Brain pericyte (primary cell): ENCODE measurements at regions not wholly inside any gene's neighbourhood (a gene's known extent, or its start where the extent isn't known, plus 50 kb on each side); places are given as distances from the start of the nearest gene placed in this dataset.
"Not testable (repeated sequence)": the region's sequence is repeated elsewhere in the genome, so short reads cannot be mapped to it uniquely, and the experiment has no call there.

Source experiments
- DNase-seq: peaks from one replicate; pipeline ENCODE4 v3.0.0-alpha.2; 2012; ENCODE audit warnings: low read depth, low spot score

- no peak for DNase-seq
These were observed 350.9 kb upstream of the PKN2 start for GRCh38 chr1:88333086-88333695.

DNA sequence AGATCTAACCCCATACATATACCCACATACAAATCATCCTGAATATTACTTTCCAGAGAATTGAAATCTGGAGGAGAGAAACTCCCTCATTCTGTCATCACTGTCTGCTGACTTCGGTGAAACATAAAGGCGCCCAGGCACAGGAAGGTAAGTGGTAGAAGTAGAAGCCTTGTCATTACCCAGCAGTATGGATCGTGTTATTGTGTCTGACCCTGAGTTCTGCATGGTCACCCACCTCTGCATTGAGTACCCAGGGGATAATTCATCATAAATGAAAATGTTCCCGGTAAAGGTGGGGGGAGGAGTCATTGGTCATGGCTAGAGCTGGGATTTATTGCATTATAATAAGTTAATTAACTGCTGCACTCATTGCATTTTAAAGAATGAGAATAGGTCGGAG, 342.6 kb upstream of the PKN2 start:
- DNase-seq = no peak

DNA sequence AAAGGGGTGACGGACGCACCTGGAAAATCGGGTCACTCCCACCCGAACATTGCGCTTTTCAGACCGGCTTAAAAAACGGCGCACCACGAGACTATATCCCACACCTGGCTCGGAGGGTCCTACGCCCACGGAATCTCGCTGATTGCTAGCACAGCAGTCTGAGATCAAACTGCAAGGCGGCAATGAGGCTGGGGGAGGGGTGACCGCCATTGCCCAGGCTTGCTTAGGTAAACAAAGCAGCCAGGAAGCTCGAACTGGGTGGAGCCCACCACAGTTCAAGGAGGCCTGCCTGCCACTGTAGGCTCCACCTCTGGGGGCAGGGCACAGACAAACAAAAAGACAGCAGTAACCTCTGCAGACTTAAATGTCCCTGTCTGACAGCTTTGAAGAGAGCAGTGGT, 342.0 kb upstream of the PKN2 start:
- not testable (repeated sequence) for DNase-seq

DNA sequence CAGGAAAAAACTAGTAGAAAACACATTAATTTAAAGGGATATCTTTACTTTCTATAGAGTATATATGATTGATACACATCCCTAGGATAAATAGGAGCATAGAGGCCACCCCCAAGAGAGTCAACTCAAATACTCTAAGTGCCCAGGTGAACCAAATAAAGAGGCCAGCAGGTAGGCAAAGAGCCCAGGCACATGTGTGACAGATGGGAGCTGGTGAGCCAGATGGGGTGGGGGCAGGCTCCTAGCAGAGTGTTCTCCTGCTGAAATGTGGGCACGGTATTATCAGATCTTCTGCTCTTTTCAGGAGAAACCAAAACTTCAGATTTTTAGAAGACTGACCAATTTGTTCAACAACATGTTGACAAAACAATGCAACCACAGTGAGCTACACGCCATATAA, 333.4 kb upstream of the PKN2 start:
- no peak for DNase-seq

DNA sequence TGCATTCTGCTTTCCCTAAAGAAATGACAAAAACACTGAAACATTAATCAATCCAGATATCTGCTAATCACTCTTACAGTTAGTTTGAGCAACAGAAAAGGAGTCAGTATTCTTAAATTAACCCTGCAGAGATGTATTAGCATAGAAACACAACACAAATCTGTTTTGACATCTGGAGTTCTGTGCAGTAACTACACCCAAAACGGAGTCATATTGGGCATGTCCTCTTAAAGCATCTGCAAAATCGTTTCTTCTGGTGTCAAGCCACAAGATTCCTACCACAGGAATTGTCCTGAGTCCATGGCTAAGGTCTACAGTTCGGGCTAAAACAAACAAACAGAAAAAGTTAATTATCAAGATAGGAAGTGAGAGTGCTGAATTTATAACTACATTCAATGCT, 332.1 kb upstream of the PKN2 start:
- no peak for DNase-seq

GRCh38 chr1:88354256-88354655, 329.8 kb upstream of the PKN2 start:
- DNase-seq = no peak

- DNase-seq = no peak
These were observed 326.3 kb upstream of the PKN2 start for GRCh38 chr1:88357729-88358128.

- no peak for DNase-seq
These were observed 312.5 kb upstream of the PKN2 start for GRCh38 chr1:88371436-88372023.

DNA sequence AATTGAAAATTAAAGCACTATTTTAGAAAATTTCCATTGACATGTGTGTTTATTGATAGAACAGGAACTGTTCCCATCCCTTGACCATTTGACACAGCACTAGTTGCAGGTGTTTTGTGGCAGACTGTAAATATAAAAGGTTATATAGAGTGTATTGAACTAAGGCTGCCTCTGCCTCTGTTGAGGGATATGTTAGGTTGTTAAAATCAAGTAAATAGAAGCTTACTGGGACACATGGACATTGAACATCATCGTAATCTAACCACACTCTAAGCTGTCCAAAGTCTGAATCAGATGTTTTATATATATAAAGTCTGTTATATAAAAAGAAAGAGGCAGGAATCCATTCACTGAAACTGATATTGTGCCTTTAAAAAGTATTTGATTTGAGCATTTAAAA, 308.1 kb upstream of the PKN2 start:
- no peak for DNase-seq

DNA sequence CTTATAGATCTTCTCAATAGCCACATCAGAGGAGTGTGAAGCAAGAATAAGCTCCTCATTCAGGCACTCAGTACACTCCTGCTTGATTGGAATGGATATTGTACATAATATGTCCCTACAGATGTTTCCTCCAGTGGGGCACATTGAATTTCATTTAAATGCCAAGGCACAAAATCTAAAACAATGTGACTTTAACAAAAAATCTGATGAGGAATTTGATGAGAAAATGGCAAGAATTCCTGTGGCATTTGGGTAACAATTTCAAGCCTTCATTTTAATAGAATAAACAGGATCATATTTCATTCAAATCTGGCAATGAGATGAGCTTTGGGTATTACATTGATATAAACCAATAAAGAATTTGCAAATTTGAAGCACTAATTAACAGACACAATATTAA, 307.7 kb upstream of the PKN2 start:
- DNase-seq = no peak

GRCh38 chr1:88378560-88378959, 305.5 kb upstream of the PKN2 start:
- DNase-seq = no peak

GRCh38 chr1:88394958-88395357, 289.1 kb upstream of the PKN2 start:
- DNase-seq = no peak

GRCh38 chr1:88398338-88398737, 285.7 kb upstream of the PKN2 start:
- DNase-seq = no peak

DNA sequence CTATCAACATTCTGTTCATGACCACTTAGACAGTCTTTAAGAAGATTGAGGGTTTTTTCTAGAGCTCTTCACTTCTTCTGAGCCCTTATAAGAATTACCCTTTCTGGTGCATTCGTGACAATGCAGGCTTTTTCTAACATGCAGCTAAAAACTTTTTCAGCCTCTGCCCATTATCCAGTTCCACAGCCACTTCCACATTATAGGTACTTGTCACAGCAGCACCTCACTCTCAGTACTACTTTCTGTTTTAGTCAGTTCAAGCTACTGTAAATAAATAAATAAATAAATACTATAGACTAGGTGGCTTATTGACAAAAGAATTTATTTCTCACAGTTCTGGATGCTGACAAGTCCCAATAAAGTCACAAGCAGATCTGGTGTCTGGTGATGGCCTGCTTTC, 284.4 kb upstream of the PKN2 start:
- no peak for DNase-seq

DNA sequence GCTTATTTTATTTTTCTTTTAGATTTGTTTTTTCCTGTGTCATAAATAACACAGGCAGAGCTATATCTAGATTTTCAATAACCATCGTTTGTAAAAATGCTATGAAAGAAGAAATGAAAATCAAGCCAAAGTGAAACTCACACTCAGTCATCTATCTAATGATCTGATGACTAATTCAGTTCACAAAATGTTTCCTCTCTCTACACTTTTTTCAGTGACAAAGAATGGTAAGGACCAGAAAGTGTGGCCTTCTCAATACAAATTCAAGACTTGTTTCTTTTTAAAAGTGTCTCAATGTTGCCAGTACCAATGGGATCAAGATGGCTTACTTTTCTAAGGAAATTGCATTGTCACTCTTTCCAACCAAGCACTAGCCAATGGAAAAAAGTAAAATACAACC, 282.8 kb upstream of the PKN2 start:
- DNase-seq = no peak

GRCh38 chr1:88404582-88404981, 279.5 kb upstream of the PKN2 start:
- DNase-seq = no peak

DNA sequence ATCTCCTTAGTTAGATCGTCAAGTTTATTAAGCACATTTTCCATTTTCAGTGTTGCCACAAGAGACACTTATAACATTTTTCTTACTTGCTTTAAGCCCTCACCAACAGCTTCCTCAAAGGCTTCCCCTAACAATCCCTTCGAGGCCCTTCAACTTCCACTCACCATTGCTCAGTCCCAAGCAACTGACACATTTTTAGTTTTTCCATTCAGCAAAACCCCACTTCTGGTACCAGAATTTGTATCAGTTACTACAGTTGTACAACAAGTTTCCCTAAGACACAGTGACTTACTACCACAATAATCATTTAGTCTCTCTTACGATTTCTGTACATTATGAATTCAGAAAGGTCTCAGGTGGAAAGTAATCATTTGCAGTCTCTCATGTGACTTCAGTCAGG, 276.8 kb upstream of the PKN2 start:
- DNase-seq = no peak

DNA sequence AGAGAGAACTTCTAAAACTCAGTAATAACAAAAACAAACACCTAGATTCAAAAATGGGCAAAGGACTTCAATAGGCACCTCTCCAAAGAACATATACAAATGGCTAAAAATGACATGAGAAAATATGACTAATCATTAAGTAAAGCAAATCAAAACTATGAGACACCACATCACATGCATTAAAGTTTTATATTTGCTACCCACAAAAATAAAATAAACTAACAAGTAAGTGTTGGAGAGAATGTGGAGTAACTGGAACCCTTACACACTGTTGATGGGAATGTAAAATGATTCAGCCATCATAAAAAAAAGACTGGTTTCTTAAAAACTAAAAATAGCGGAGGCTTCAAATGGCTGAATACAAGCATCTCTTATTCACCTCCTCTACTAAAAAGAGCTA, 262.1 kb upstream of the PKN2 start:
- DNase-seq = no peak

DNA sequence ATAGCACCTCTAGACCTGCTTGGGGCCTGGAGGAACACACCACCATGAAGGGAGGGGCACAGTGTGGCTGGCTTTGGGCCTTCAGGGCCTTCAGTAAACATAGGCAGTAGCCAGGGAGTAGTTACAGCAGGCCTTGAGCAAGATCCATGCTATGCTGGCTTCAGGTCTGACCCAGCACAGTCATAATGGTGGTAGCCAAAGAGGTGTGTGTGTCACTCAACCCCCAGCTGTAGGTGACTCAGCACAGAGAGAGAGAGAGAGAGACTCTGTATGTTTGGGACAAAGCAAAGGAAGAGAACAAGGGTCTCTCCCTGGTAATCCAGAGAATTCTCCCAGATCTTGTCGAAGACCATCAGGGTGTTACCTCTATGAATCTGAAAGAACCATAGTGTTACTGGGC, 250.5 kb upstream of the PKN2 start:
- DNase-seq = no peak

- no peak for DNase-seq
These were observed 249.2 kb upstream of the PKN2 start for GRCh38 chr1:88434836-88435235.

DNA sequence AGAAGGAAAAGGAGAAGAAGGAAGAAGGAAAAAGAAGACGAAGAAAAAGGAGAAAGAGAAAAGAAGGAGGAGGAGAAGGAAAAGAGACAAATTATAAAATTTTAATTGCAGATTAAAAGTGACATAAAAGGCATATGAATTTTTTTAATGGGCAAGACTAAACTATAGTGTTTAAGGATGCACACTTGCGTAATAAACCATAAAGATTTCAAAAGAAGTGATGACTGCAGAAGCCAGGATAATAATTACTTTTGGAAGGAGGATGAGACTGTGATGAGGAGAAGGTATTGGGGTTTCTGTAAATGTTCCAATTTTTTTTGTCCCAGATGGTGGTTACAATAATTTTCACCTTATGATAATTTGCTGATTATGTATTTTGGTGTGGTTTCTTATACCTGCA, 243.1 kb upstream of the PKN2 start:
- no peak for DNase-seq

- DNase-seq = no peak
These were observed 232.2 kb upstream of the PKN2 start for GRCh38 chr1:88451856-88452255.

- no peak for DNase-seq
These were observed 230.8 kb upstream of the PKN2 start for GRCh38 chr1:88453295-88453694.

- no peak for DNase-seq
These were observed 229.3 kb upstream of the PKN2 start for GRCh38 chr1:88454781-88455180.
